GM19025 (cell line): ENCODE measurements at regions not wholly inside any gene's neighbourhood (a gene's known extent, or its start where the extent isn't known, plus 50 kb on each side); places are given as distances from the start of the nearest gene placed in this dataset.
"Not testable (repeated sequence)": the region's sequence is repeated elsewhere in the genome, so short reads cannot be mapped to it uniquely, and the experiment has no call there.

Source experiments
- ATAC-seq: cut with Tn5 transposase; IDR thresholded peaks from one replicate; pipeline ENCODE4 v1.9.1; 2021; ENCODE audit warnings: mild to moderate bottlenecking, low read depth, moderate library complexity; ENCODE audit not compliant: unreplicated experiment

DNA sequence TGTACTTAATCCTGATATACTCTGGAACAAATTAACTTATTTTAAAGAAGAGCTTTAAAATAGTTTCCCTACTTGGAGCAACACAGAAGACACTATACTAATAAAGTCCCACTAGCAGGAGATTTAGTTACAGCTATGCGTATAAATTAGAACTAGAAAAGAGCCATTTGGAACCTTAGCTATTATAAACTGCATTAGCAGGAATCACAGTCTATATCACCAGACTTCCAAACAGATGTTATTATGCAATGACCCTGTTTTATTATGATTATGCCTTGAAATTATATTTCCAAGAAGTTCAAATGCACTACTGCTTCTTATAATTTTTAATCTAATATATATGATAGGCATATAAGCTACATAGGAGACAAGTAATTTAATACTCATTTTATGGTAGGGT is 95.5 kb upstream of the WDR44 start:
- ATAC-seq, result no peak

DNA sequence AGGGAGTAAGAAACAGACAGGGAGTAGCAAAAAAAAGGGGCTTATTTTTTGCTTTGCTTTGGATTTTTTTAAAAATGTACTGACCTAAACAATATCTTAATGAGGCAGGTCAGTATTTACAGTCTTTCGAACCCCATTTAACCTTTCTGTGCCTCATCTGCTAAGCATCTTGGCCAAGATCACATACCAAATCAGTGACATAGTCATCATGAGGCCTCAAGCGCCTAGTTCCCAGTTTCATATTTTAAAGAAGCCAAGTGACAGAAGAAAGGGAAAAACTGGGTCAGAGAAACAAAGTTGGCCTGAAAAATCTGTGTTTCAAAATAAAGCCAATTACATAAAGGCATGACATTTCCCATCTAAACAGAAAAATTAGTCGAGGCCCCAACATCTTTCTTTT is 94.6 kb upstream of the WDR44 start:
- ATAC-seq, result no peak

DNA sequence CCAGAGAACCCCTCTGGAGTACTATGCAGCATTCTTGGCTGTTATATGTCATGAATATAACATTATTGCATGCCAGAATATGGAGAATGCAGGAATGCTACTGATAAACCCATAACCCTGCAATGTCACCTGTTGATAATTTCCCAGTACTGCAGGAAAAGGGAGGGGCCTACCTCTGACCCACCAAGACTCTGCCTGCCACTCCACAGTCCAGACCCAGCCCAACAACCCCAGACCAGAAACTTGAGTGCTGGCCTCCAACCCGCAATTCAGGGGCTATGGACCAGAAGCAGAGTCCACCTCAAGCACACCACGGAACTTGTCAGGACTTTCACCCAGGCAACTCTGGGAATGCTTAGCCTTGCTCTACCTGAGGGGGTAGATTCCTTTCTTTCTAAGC is 92.9 kb upstream of the WDR44 start:
- ATAC-seq, result no peak

DNA sequence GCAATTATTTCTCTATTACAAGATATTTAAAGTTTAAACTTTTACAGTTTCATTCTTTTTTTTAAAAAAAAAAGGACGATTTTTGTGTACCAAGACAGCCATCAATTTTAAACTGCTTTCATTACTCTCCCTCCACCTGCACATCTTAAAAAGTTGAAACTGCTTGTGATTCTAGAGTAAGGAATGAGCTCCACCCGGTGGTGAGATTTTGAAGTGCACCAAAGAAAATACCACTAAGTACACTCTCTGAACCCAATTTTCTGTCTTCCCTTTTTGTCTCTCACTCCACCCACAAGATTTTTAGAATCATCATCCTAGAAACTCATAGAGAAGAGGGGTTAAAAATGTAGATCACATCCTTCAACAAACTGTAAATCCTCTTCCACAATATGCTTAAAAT is 91.3 kb upstream of the WDR44 start:
- no peak for ATAC-seq

DNA sequence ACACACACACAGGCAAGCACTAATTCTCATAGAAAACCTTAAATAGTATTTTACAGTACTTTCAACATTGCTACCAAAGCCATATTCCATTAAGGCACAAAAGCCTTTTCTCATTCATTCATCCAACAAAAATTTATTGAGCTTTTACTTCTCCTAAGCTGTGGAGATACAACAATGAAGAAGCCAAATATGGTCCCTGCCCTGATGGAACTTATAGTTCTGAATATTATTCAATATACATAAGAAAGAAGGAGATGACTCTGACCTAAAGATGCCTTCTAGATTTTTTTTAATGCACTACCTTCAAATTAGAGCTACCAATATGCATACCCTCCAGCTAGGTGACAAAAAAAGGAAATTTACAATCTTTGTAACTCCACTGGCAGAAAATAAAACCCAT is 90.0 kb upstream of the WDR44 start:
- ATAC-seq, result no peak

DNA sequence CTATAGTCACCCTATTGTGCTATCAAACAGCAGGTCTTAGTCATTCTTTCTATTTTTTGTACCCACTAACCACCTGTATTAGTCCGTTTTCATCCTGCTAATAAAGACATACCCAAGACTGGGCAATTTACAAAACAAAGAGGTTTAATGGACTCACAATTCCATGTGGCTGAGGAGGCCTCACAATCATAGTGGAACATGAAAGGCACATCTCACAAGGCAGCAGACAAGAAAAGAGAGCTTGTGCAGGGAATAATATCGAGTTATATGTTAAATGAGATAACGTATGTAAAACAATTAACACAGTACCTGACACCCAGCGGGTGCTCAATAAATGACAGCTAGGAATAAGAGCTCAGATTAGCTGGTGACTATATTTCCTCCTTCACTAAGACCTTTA is 88.1 kb upstream of the WDR44 start:
- no peak for ATAC-seq

DNA sequence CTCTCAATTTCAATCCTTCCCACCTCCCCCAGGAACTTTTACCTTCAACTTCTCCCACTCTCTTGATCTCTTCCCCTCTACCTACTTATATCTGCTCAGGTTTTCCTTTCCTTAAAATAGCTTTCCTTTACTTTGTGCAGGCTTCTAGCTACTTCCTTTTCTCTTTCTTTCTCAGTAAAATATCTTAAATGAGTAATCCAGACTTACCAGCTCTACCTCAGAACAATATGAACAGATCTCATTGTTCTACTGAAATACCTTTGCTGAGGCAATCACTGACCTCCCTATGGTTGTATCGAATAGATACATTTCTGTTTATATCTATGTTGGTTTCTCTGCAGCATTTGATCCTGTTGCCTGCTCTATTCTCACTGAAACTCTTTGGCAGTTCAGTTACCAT is 86.7 kb upstream of the WDR44 start:
- no peak for ATAC-seq

DNA sequence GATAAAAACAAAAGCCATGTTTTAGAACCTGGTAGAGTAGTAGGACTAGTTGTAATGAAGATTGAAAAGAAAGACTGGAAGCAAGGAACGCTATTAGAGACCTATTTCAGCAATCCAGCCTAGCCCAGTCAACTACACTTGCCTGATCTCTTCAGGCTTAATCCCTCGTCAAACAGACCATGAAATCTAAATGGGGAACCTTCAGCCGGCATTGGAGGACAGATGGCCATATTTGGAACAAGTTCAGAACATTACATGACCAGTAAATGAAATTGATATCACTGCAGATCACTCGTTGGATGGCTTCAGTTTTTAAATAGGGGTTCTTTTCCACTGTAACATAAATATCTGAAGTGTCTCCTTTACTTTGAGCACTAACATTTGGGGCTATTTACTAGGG is 84.8 kb upstream of the WDR44 start:
- ATAC-seq, result no peak

DNA sequence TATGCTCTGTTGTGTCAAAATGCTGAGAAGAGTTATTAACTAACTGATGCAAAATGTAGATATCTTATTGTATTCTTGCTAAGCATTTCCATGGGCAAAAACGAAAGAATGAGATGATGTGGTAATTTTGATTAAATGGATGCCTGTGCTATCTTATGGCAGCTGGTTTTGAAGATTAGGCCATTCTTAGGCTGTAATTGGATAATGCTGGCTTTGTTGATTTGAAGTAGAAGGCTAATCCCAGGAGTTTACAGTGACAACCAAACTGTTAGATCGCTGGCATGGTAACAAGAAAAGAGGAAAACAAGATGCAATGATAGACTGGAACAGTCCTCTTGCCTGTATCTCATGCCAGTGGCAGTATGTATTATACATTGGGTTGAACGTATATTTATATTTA is 74.1 kb upstream of the WDR44 start:
- no peak for ATAC-seq

DNA sequence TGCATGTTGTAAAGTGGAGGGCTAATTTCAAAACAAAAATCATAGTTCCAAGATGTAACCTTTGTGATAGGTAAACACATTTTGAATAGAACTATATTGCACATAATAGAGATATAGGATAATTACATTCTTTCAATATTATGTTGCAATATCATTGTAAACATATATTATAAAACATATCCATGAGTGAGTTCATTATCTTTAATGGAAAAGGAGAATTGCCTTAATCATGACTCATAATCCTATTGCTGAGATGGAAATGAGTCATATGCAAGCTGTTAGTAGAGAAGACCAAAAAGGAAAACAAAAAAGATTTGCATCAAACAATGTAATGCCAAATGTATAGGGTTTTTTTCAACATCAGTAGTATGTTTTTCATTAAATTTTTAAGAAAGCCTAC is 73.7 kb upstream of the WDR44 start:
- ATAC-seq, result no peak

DNA sequence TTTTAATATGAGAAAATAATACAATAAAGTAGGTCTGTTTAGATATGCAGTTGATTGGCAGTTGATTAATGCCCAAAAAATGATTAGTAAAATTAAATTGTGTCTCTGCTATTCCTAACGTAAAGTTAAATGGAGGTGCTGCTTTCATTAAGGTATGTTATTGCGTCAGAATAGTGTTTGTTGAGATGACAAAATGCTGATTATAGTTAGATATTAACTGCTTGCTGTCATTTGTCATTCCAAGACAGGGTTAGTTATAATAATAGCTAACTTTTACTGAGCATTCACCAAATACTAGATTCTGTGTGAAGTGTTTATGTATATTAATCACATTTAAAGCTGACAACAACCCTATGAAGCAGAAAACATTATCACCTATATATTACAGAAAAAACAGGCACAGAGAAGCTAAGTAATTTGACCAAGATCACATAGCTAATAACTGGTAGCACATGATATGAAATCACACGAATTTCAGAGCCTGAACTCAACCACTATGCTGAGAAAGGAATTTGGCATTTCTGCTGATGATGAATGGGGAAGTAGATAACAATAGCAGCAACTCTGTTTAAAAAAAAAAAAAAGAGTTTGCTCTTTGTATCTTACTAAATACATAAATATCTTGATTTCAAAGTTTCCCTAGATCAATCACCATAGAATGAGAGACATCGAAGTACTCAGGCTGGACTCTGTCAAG is 59.7 kb upstream of the WDR44 start:
- ATAC-seq, result no peak

DNA sequence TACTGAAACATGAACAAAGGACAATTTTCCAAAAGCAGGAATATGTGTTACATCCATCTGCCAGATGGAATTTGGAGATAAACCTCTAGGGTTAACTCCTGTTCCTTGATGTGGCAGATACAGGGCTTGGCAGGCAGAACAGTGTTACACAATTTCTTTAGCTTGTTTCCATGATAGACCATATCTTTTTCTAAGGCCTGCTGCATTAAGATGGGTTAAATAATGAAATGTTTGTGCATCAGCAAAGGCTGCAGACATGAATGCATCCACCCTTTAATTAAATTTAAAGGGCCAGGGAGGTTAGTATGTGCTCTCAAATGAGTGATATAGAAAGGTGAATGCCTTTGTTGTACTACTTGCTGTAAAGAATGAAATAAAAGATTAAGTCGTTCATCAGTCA is 50.1 kb upstream of the WDR44 start:
- ATAC-seq, result not testable (repeated sequence)
